Kidney (tissue), 13 donors: ENCODE measurements at regions not wholly inside any gene's neighbourhood (a gene's known extent, or its start where the extent isn't known, plus 50 kb on each side); places are given as distances from the start of the nearest gene placed in this dataset.

Experiments
- DNase-seq, 5 donors: peaks; one replicate each; pipeline ENCODE4 v3.0.0-alpha.2; 2013 to 2020
- FAIRE-seq: peaks from 2 replicates; lab custom pipeline; 2012; peaks lifted over from hg19 to GRCh38; lab: Jason Lieb, UNC
- H3K27ac ChIP-seq, 2 donors: one replicate each; pipeline ENCODE4 v1.7.0; 2013; ENCODE audit warnings: low read depth in 2 of 2, low read length in 2 of 2, inconsistent platforms in 1 of 2
- H3K27me3 ChIP-seq: one replicate; pipeline ENCODE4 v1.7.1; 2013; ENCODE audit warnings: low read length, inconsistent platforms; ENCODE audit not compliant: control insufficient read depth, insufficient read depth
- H3K36me3 ChIP-seq, 3 donors: one replicate each; pipeline versions ENCODE4 v1.7.0 to v1.7.1; 2013; ENCODE audit warnings: low read length in 3 of 3, control low read depth in 1 of 3, inconsistent platforms in 1 of 3; ENCODE audit not compliant: insufficient read depth in 3 of 3, control insufficient read depth in 2 of 3
- H3K4me1 ChIP-seq, 3 donors: one replicate each; pipeline versions ENCODE4 v1.7.0 to v1.7.1; 2013; ENCODE audit warnings: low read length in 3 of 3, inconsistent platforms in 1 of 3, low read depth in 1 of 3; ENCODE audit not compliant: control insufficient read depth in 2 of 3, insufficient read depth in 2 of 3
- H3K4me3 ChIP-seq, 3 donors: one replicate each; pipeline versions ENCODE4 v1.7.0 to v1.8.1; 2013; ENCODE audit warnings: low read length in 3 of 3, control low read depth in 1 of 3, inconsistent platforms in 1 of 3
- H3K9ac ChIP-seq, 3 donors: one replicate each; pipeline versions ENCODE4 v1.7.0 to v1.7.1; 2013; ENCODE audit warnings: low read length in 3 of 3, control low read depth in 1 of 3, inconsistent platforms in 1 of 3
- H3K9me3 ChIP-seq, 3 donors: one replicate each; pipeline versions ENCODE4 v1.7.0 to v1.7.1; 2013; ENCODE audit warnings: low read length in 3 of 3, control low read depth in 1 of 3, inconsistent platforms in 1 of 3; ENCODE audit not compliant: control insufficient read depth in 2 of 3, insufficient read depth in 1 of 3
- intact Hi-C: fragments of 100-400 bp; cut with DNase I; formaldehyde crosslinking; loops from one replicate; pipeline ENCODE4 v1.11.1; 2022
- TF ChIP-seq, protein P1 (sequence below): IDR thresholded peaks from 3 replicates; pipeline ENCODE4 v1.5.1; 2012; ENCODE audit warnings: mild to moderate bottlenecking, moderate library complexity, borderline replicate concordance; ENCODE audit not compliant: insufficient read depth; ENCODE audit errors: extremely low read depth
- donor health status: control.
- donor health status: control.
- donor health status: control.
- donor health status: control.
- donor health status: control.
- donor health status: DM: yes; HTN: yes; CAD: no.
- donor health status: Normal renal cell carcinoma (clear cell type).

DNA sequence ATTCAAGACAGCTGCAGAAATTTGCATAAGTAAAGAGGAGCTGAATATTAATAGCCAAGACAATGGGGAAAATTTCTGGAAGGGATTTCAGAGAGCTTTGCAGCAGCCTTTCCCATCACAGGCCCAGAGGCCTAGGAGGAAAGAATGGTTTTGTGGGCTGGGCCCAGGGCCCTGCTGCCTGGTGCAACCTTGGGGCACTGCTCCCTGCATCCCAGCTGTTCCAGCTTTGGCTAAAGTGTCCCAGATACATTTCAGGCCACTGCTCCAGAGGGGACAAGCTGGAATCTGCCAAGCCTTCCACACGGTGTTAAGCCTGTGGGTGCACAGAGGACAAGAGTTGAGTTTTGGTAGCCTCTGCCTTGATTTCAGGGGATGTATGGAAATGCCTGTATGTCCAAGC, 185.6 kb upstream of the SFRP2 start:
- no peaks in the 10 kb centered on the region for H3K4me1 ChIP-seq
- TF ChIP-seq, protein P1, sequence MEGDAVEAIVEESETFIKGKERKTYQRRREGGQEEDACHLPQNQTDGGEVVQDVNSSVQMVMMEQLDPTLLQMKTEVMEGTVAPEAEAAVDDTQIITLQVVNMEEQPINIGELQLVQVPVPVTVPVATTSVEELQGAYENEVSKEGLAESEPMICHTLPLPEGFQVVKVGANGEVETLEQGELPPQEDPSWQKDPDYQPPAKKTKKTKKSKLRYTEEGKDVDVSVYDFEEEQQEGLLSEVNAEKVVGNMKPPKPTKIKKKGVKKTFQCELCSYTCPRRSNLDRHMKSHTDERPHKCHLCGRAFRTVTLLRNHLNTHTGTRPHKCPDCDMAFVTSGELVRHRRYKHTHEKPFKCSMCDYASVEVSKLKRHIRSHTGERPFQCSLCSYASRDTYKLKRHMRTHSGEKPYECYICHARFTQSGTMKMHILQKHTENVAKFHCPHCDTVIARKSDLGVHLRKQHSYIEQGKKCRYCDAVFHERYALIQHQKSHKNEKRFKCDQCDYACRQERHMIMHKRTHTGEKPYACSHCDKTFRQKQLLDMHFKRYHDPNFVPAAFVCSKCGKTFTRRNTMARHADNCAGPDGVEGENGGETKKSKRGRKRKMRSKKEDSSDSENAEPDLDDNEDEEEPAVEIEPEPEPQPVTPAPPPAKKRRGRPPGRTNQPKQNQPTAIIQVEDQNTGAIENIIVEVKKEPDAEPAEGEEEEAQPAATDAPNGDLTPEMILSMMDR = no peak
- DNase-seq = no peak
- no peak overlapping the region for H3K9ac ChIP-seq
- no peak overlapping the region for H3K27ac ChIP-seq
- intact Hi-C loops = no loop called here
- no peak overlapping the region for H3K4me3 ChIP-seq
- peaks cover 0 to 6% (median 0%) of the 10 kb centered on the region in 3 donors for H3K9me3 ChIP-seq
- no peak for FAIRE-seq
- H3K36me3 ChIP-seq = no peaks in the 10 kb centered on the region
- H3K27me3 ChIP-seq = no peaks in the 10 kb centered on the region

DNA sequence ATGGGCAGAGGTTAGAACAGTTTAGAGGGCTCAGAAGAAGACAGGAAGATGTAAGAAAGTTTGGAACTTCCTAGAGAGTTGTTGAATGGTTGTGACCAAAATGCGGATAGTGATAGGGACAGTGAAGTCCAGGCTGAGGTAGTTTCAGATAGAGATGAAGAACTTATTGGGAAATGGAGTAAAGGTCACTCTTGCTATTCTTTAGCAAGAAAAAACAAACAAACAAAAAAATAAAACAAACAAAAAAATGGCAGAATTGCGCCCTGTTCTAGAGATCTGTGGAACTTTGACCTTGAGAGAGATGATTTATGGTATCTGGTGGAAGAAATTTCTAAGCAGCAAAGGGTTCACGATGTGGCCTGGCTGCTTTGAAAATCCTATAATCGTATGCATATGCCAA, 185.1 kb upstream of the SFRP2 start:
- Histone ChIP-seq H3K27me3 (no peaks in the 10 kb centered on the region), H3K27ac (no peak overlapping the region), H3K9ac (no peak overlapping the region), H3K4me3 (no peak overlapping the region), H3K9me3 (peaks cover 0 to 6% (median 0%) of the 10 kb centered on the region in 3 donors), H3K36me3 (no peaks in the 10 kb centered on the region), H3K4me1 (no peaks in the 10 kb centered on the region)
- intact Hi-C loops = no loop called here
- DNase-seq = no peak
- no peak for FAIRE-seq
- TF ChIP-seq, protein P1 = no peak

DNA sequence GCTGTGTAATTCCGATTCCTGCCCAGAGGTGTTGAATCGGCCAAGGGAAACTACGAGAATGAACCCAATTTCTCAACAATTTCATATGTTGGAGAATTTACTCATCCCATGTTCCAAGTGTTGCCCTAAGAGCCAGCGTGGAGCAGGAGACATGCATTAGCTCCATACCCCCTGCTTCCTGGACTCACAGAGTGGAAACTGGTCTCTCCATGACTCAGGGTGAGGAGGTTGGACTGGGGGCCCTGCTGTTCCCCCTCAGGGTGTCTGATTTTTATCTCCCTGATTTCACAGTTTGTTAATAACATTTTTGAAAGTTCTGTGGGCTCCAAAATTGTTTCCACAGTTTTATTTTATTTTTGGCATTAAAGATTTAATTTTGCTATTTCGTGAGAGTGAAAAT, 183.0 kb upstream of the SFRP2 start:
- Histone ChIP-seq H3K9ac (no peak overlapping the region), H3K27ac (no peak overlapping the region), H3K27me3 (no peaks in the 10 kb centered on the region), H3K9me3 (peaks cover 0 to 6% (median 0%) of the 10 kb centered on the region in 3 donors), H3K4me1 (no peaks in the 10 kb centered on the region), H3K36me3 (no peaks in the 10 kb centered on the region), H3K4me3 (no peak overlapping the region)
- DNase-seq (no peak), FAIRE-seq (no peak)
- TF ChIP-seq, protein P1 = no peak
- intact Hi-C loops = no loop called here

DNA sequence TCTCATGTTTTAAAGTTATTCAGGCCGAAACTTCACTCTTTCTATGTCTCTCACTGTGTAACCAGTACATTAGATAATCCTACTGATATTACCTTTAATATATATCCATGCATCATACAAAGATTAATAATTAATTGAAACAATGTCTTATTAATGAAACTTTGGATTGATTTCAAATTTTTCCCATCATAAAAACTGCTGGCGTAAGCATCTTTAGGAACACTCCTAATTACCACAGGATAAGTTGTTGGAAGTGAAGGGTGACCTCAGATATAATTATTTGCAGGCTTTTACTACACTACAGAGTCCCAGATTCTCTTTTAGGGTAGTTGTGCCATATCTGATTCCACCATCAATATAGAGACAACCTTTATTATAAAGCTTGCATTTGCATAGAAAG, 181.3 kb upstream of the SFRP2 start:
- no peak overlapping the region for H3K9ac ChIP-seq
- H3K4me1 ChIP-seq = no peaks in the 10 kb centered on the region
- DNase-seq (no peak), FAIRE-seq (no peak)
- H3K27ac ChIP-seq = no peak overlapping the region
- H3K9me3 ChIP-seq = peaks cover 0 to 6% (median 0%) of the 10 kb centered on the region in 3 donors
- no peaks in the 10 kb centered on the region for H3K27me3 ChIP-seq
- no peaks in the 10 kb centered on the region for H3K36me3 ChIP-seq
- intact Hi-C loops = no loop called here
- TF ChIP-seq, protein P1 = no peak
- no peak overlapping the region for H3K4me3 ChIP-seq
